Endothelial cell of umbilical vein (primary cell): ENCODE measurements at regions not wholly inside any gene's neighbourhood (a gene's known extent, or its start where the extent isn't known, plus 50 kb on each side); places are given as distances from the start of the nearest gene placed in this dataset.

Experiments
- BruUV-seq: library from RNA; stranded (reverse); fragments of 400-500 nt; replicated peaks from 2 replicates; lab custom pipeline; 2021; lab: Mats Ljungman, UMichigan
- CTCF ChIA-PET: fragments of 300-600, 350-600 bp; sonication (Branson Sonifier 250); formaldehyde crosslinking; loops from one replicate; lab custom pipeline; 2021; ENCODE audit warnings: antibody characterized with exemption, inconsistent platforms; lab: Charles Lee
- POLR2A ChIA-PET: fragments of 300-600, 350-600 bp; sonication (Branson Sonifier 250); formaldehyde crosslinking; loops from one replicate; lab custom pipeline; 2021; ENCODE audit warnings: antibody characterized with exemption, inconsistent platforms; lab: Charles Lee
- DNase-seq: peaks from one replicate; pipeline ENCODE4 v3.0.0-alpha.2; 2011; ENCODE audit warnings: low read depth, low spot score
- FAIRE-seq: peaks from 2 replicates; lab custom pipeline; 2011; peaks lifted over from hg19 to GRCh38; lab: Jason Lieb, UNC
- H2AFZ ChIP-seq: 2 replicates; pipeline ENCODE4 v1.6.0; 2012; ENCODE audit warnings: low read depth, low read length, control low read depth, inconsistent platforms
- H3K27ac ChIP-seq: 2 replicates; pipeline ENCODE4 v1.5.1; 2011; ENCODE audit warnings: low read depth, mild to moderate bottlenecking, control low read depth, low read length, moderate library complexity; ENCODE audit not compliant: insufficient read depth
- H3K27me3 ChIP-seq, 2 experiments: 2 replicates each; pipeline versions ENCODE4 v1.6.0 to v1.6.1; 2011; ENCODE audit warnings: low read length in 2 of 2, mixed read lengths in 1 of 2; ENCODE audit not compliant: control insufficient read depth in 2 of 2, insufficient read depth in 2 of 2
- H3K36me3 ChIP-seq, 2 experiments: 2 replicates in 1 of 2; 3 replicates in 1 of 2; pipeline ENCODE4 v1.5.1; 2011; ENCODE audit warnings: low read length in 2 of 2, mild to moderate bottlenecking in 1 of 2, moderate library complexity in 1 of 2; ENCODE audit not compliant: control insufficient read depth in 2 of 2, insufficient read depth in 2 of 2; ENCODE audit errors: extremely low read depth in 1 of 2
- H3K4me1 ChIP-seq: 3 replicates; pipeline ENCODE4 v1.5.1; 2011; ENCODE audit warnings: mild to moderate bottlenecking, low read length; ENCODE audit not compliant: control insufficient read depth, insufficient read depth; ENCODE audit errors: extremely low read depth
- H3K4me2 ChIP-seq: 2 replicates; pipeline ENCODE4 v1.6.1; 2011; ENCODE audit warnings: low read length, control low read depth, mixed read lengths; ENCODE audit not compliant: insufficient read depth
- H3K4me3 ChIP-seq, 3 experiments: fragments of 200-600 bp in 1 of 3; sonication (generic), shearing (Covaris generic) in 1 of 3; replicated peaks in 1 of 3; 2 replicates each; pipeline ENCODE4 v1.5.1; 2011 to 2016; ENCODE audit warnings: control low read depth in 3 of 3, low read length in 3 of 3, mild to moderate bottlenecking in 2 of 3, inconsistent platforms in 1 of 3, low read depth in 1 of 3, moderate library complexity in 1 of 3; ENCODE audit not compliant: insufficient read depth in 1 of 3
- H3K79me2 ChIP-seq: 2 replicates; pipeline ENCODE4 v1.6.0; 2012; ENCODE audit warnings: low read length, inconsistent platforms; ENCODE audit not compliant: control insufficient read depth, insufficient read depth
- H3K9ac ChIP-seq: replicated peaks from 2 replicates; pipeline ENCODE3; 2011; ENCODE audit warnings: low read length, control low read depth; ENCODE audit not compliant: insufficient read depth; ENCODE audit errors: extremely low read depth
- H3K9me1 ChIP-seq: replicated peaks from 3 replicates; pipeline ENCODE4 v1.6.0; 2011; ENCODE audit warnings: mild to moderate bottlenecking, low read length; ENCODE audit not compliant: control insufficient read depth, insufficient read depth; ENCODE audit errors: extremely low read depth
- H3K9me3 ChIP-seq: replicated peaks from 2 replicates; pipeline ENCODE4 v1.5.1; 2012; ENCODE audit warnings: low read length, inconsistent platforms; ENCODE audit not compliant: control insufficient read depth, insufficient read depth
- H4K20me1 ChIP-seq: replicated peaks from 2 replicates; pipeline ENCODE3; 2011; ENCODE audit warnings: mild to moderate bottlenecking, low read length; ENCODE audit not compliant: control insufficient read depth, insufficient read depth; ENCODE audit errors: extremely low read depth
- CTCF ChIP-seq, 2 donors: IDR thresholded peaks; 1 replicate in 1 of 2; 2 replicates in 1 of 2; pipeline ENCODE4 v1.5.1; 2011; ENCODE audit warnings: low read length in 2 of 2, mild to moderate bottlenecking in 2 of 2, moderate library complexity in 2 of 2, control low read depth in 1 of 2, inconsistent platforms in 1 of 2, low read depth in 1 of 2; ENCODE audit not compliant: insufficient read depth in 1 of 2; ENCODE audit errors: extremely low read depth in 1 of 2
- EZH2 ChIP-seq: IDR thresholded peaks from 2 replicates; pipeline ENCODE4 v1.6.1; 2012; ENCODE audit warnings: borderline replicate concordance, low read depth, mild to moderate bottlenecking, moderate library complexity, low read length, inconsistent platforms; ENCODE audit not compliant: severe bottlenecking
- JUN ChIP-seq: IDR thresholded peaks from 2 replicates; pipeline ENCODE4 v1.6.1; 2011; ENCODE audit warnings: borderline replicate concordance, low read depth; ENCODE audit not compliant: insufficient read length, insufficient read depth
- MYC ChIP-seq: IDR thresholded peaks from one replicate; pipeline ENCODE4 v1.6.1; 2011; ENCODE audit warnings: mild to moderate bottlenecking, low read depth, low read length
- POLR2A ChIP-seq: IDR thresholded peaks from 2 replicates; pipeline ENCODE4 v1.6.1; 2012; ENCODE audit warnings: low read depth, mild to moderate bottlenecking, control low read depth, low read length
- POLR2AphosphoS5 ChIP-seq: IDR thresholded peaks from 2 replicates; pipeline ENCODE4 v1.6.1; 2012; ENCODE audit warnings: low read depth, mild to moderate bottlenecking, control low read depth, low read length, moderate library complexity; ENCODE audit not compliant: insufficient read depth
- dilution Hi-C: fragments of 300-500 bp; cut with MboI; formaldehyde crosslinking; loops from one replicate; pipeline ENCODE4 v1.15.0; 2019; ENCODE audit warnings: low sequenced_read_pairs; ENCODE audit not compliant: extremely low pct_ligation_motif_present
- intact Hi-C: fragments of 100-400 bp; cut with micrococcal nuclease; formaldehyde crosslinking; loops from one replicate; pipeline ENCODE4 v1.10.0; 2022
- TF ChIP-seq, protein P1 (sequence below): IDR thresholded peaks from 2 replicates; pipeline ENCODE4 v1.6.1; 2011; ENCODE audit not compliant: insufficient read depth, insufficient read length

- Histone ChIP-seq H3K27me3 (no peaks in the 10 kb centered on the region), H2AFZ (no peak overlapping the region), H3K4me1 (peaks cover under 1% of the 10 kb centered on the region), H3K27ac (no peak overlapping the region), H3K9ac (no peak overlapping the region), H3K4me3 (no peak overlapping the region), H3K36me3 (no peaks in the 10 kb centered on the region), H3K9me3 (no peaks in the 10 kb centered on the region), H3K9me1 (no peaks in the 10 kb centered on the region), H3K4me2 (no peak overlapping the region), H3K79me2 (no peaks in the 10 kb centered on the region), H4K20me1 (no peaks in the 10 kb centered on the region)
- DNase-seq (no peak), FAIRE-seq (no peak)
- POLR2A ChIA-PET: no interaction called here
- dilution Hi-C loops: no loop called here
- intact Hi-C loops: no loop called here
- no TSS peak for BruUV-seq
- CTCF ChIA-PET: no interaction called here
- TF ChIP-seq JUN: no peak
- TF ChIP-seq, protein P1, sequence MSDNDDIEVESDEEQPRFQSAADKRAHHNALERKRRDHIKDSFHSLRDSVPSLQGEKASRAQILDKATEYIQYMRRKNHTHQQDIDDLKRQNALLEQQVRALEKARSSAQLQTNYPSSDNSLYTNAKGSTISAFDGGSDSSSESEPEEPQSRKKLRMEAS: no peak
These were observed 54.3 kb upstream of the STIM2 start for GRCh38 chr4:26806331-26806730.

DNA sequence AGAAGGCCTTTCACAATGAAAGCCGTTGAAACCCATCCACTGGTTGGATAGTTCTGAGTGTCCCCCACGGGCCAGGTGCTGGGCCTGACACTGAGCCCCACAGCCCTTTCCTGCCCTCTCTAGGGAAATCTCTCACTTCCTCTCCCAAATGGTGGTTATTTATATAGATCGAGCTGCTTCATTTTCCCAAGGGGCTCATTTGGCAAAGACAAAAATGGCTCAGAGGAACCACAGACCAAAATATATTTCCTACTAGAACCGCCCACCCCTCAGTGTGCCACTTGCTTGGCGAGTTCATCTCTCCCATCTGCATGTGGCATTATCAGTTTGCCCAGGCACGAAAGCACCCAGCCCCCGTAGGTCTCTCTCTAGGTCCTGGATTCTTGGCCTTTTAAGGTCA, 53.3 kb upstream of the STIM2 start:
- Histone ChIP-seq H3K9me1 (no peaks in the 10 kb centered on the region), H4K20me1 (no peaks in the 10 kb centered on the region), H3K9me3 (no peaks in the 10 kb centered on the region), H2AFZ (no peak overlapping the region), H3K27me3 (no peaks in the 10 kb centered on the region), H3K9ac (no peak overlapping the region), H3K4me3 (no peak overlapping the region), H3K27ac (no peak overlapping the region), H3K4me1 (peaks cover 11% of the 10 kb centered on the region), H3K4me2 (no peak overlapping the region), H3K36me3 (no peaks in the 10 kb centered on the region), H3K79me2 (no peaks in the 10 kb centered on the region)
- ChIA-PET POLR2A (no interaction called here), CTCF (interaction anchor here (2.2 kb wide), 1 partner anchor 19 kb away, joined by 7 read pairs; no protein-coding TSS in a partner anchor)
- dilution Hi-C loops (no loop called here), intact Hi-C loops (no loop called here)
- no peak for TF ChIP-seq POLR2A
- TF ChIP-seq EZH2: no peak
- TF ChIP-seq MYC: no peak
- TF ChIP-seq, protein P1: no peak
- no peak for TF ChIP-seq POLR2AphosphoS5
- TF ChIP-seq CTCF (IDR thresholded peaks at IDR 0.05; ENCODE audit: extremely low read depth in 1 of 2, insufficient read depth in 1 of 2, low read depth in 1 of 2, low read length in 2 of 2): no peak
- BruUV-seq: no TSS peak
- FAIRE-seq (no peak), DNase-seq (no peak)
